ENCODE measurements at regions not wholly inside any gene's neighbourhood (a gene's known extent, or its start where the extent isn't known, plus 50 kb on each side); places are given as distances from the start of the nearest gene placed in this dataset.

DNA sequence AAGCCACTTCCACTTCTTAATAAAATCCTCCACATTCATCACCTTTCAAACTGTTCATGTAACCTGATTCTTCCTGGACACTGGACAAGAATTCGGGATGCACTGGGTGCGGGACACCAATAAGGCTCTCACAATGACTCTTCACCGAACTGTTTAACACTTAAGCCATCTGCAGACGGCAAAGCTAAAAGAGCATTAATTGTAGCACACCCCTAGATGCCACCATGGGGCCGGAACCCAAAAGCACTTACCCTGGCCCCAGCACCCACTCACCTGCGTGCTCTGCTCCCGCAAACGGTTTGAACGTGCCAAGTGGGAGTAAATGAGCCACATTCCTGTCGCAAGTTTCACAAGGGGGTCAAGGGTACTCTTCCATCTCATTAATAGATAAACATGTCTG is 254.3 kb upstream of the PRR20A start:
- Mint-ChIP-seq H3K27ac (no peak overlapping the region), H3K36me3 (ENCODE audit: low read depth) (no peaks in the 10 kb centered on the region), H3K4me1 (no peaks in the 10 kb centered on the region), H3K4me3 (no peak overlapping the region), H3K27me3 (ENCODE audit: low read depth, poor library complexity) (peaks cover 5% of the 10 kb centered on the region), H3K9me3 (peaks cover 5% of the 10 kb centered on the region)
- DNase-seq, result no peak
- TF ChIP-seq, protein P1, sequence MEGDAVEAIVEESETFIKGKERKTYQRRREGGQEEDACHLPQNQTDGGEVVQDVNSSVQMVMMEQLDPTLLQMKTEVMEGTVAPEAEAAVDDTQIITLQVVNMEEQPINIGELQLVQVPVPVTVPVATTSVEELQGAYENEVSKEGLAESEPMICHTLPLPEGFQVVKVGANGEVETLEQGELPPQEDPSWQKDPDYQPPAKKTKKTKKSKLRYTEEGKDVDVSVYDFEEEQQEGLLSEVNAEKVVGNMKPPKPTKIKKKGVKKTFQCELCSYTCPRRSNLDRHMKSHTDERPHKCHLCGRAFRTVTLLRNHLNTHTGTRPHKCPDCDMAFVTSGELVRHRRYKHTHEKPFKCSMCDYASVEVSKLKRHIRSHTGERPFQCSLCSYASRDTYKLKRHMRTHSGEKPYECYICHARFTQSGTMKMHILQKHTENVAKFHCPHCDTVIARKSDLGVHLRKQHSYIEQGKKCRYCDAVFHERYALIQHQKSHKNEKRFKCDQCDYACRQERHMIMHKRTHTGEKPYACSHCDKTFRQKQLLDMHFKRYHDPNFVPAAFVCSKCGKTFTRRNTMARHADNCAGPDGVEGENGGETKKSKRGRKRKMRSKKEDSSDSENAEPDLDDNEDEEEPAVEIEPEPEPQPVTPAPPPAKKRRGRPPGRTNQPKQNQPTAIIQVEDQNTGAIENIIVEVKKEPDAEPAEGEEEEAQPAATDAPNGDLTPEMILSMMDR (IDR thresholded peaks at IDR 0.05), result no peak

- Mint-ChIP-seq H3K27ac (no peak overlapping the region), H3K4me3 (no peak overlapping the region), H3K4me1 (no peaks in the 10 kb centered on the region), H3K27me3 (ENCODE audit: low read depth, poor library complexity) (no peaks in the 10 kb centered on the region), H3K9me3 (no peaks in the 10 kb centered on the region), H3K36me3 (ENCODE audit: low read depth) (no peaks in the 10 kb centered on the region)
- TF ChIP-seq, protein P1 (IDR thresholded peaks at IDR 0.05), result no peak
- DNase-seq, result no peak
These were observed 252.3 kb upstream of the PRR20A start for GRCh38 chr13:56888455-56888854.

DNA sequence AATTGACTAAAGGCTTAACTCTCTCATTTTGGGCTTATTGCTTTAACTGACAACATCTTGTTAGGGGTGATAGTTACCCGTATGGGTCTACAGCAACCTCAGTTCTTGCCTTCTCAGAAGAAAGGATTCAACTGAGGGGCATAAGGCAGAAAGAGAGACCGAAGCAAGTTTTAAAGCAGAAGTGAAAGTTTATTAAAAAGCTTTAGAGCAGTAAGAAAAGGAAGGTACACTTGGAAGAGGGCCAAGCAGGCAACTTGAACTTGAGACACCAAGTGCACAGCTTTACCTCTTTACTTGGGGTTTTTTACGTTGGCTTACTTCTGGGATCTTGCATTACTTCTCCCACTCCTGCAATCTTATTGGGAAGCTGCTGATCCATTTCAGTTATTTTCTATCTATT is 246.9 kb upstream of the PRR20A start:
- TF ChIP-seq, protein P1 (IDR thresholded peaks at IDR 0.05), result no peak
- Mint-ChIP-seq H3K27ac (no peak overlapping the region), H3K4me3 (no peak overlapping the region), H3K36me3 (ENCODE audit: low read depth) (no peaks in the 10 kb centered on the region), H3K27me3 (ENCODE audit: low read depth, poor library complexity) (no peaks in the 10 kb centered on the region), H3K9me3 (no peaks in the 10 kb centered on the region), H3K4me1 (no peaks in the 10 kb centered on the region)
- DNase-seq, result no peak

DNA sequence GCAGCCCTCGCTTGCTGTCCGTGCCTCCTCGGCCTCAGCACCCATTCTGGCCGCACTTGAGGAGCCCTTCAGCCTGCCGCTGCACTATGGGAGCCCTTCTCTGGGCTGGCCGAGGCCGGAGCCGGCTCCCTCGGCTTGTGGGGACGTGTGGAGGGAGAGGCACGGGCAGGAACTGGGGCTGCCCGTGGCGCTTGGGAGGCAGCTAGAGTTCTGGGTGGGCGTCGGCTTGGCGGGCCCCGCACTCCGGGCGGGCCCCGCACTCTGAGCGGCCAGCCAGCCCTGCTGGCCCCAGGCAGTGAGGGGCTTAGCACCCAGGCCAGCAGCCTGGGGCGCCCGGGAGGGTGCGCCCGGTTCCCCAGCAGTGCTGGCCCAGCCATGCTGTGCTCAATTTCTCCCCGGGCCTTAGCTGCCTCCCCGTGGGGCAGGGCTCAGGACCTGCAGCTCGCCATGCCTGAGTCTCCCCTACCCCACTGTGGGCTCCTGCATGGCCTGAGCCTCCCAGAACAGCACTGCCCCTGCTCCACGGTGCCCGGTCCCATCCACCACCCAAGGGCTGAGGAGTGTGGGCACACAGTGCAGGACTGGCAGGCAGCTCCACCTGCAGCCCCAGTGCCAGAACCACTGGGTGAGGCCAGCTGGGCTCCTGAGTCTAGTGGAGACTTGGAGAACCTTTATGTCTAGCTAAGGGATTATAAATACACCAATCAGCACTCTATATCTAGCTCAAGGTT is 240.0 kb upstream of the PRR20A start:
- no peak overlapping the region for H3K27ac Mint-ChIP-seq
- no peaks in the 10 kb centered on the region for H3K36me3 Mint-ChIP-seq (ENCODE audit: low read depth)
- TF ChIP-seq, protein P1 (IDR thresholded peaks at IDR 0.05), result no peak
- no peaks in the 10 kb centered on the region for H3K9me3 Mint-ChIP-seq
- H3K4me3 Mint-ChIP-seq, result no peak overlapping the region
- no peak for DNase-seq
- no peaks in the 10 kb centered on the region for H3K27me3 Mint-ChIP-seq (ENCODE audit: low read depth, poor library complexity)
- H3K4me1 Mint-ChIP-seq, result no peaks in the 10 kb centered on the region

- TF ChIP-seq, protein P1 (IDR thresholded peaks at IDR 0.05), result no peak
- no peak overlapping the region for H3K4me3 Mint-ChIP-seq
- H3K27ac Mint-ChIP-seq, result no peak overlapping the region
- no peaks in the 10 kb centered on the region for H3K9me3 Mint-ChIP-seq
- no peak for DNase-seq
- no peaks in the 10 kb centered on the region for H3K36me3 Mint-ChIP-seq (ENCODE audit: low read depth)
- H3K4me1 Mint-ChIP-seq, result no peaks in the 10 kb centered on the region
- no peaks in the 10 kb centered on the region for H3K27me3 Mint-ChIP-seq (ENCODE audit: low read depth, poor library complexity)
These were observed 238.4 kb upstream of the PRR20A start for GRCh38 chr13:56902276-56902675.

GRCh38 chr13:56903710-56904282 is 236.9 kb upstream of the PRR20A start:
- Mint-ChIP-seq H3K27me3 (ENCODE audit: low read depth, poor library complexity) (no peaks in the 10 kb centered on the region), H3K4me3 (no peak overlapping the region), H3K9me3 (no peaks in the 10 kb centered on the region), H3K4me1 (no peaks in the 10 kb centered on the region), H3K36me3 (ENCODE audit: low read depth) (no peaks in the 10 kb centered on the region), H3K27ac (no peak overlapping the region)
- no peak for DNase-seq
- TF ChIP-seq, protein P1 (IDR thresholded peaks at IDR 0.05), result no peak
